Tibial artery (tissue), 4 donors: ENCODE measurements at regions not wholly inside any gene's neighbourhood (a gene's known extent, or its start where the extent isn't known, plus 50 kb on each side); places are given as distances from the start of the nearest gene placed in this dataset.
"Not testable (repeated sequence)": the region's sequence is repeated elsewhere in the genome, so short reads cannot be mapped to it uniquely, and the experiment has no call there.

Experiments used
- DNase-seq, 2 donors: peaks; one replicate each; pipeline ENCODE4 v3.0.0-alpha.2; 2019
- H3K27ac ChIP-seq, 2 donors: fragments of 200-600 bp; sonication (generic) in 1 of 2; 1 replicate in 1 of 2; 2 replicates in 1 of 2; pipeline ENCODE4 v1.5.1; 2018 to 2019; ENCODE audit warnings: mild to moderate bottlenecking in 1 of 2
- H3K27me3 ChIP-seq, 2 donors: fragments of 200-600 bp; sonication (generic) in 1 of 2; one replicate each; pipeline versions ENCODE4 v1.5.1 to v1.6.0; 2016 to 2019
- H3K36me3 ChIP-seq, 3 donors: fragments of 200-600 bp; sonication (generic) in 2 of 3; one replicate each; pipeline ENCODE4 v1.5.1; 2016 to 2019; ENCODE audit warnings: mild to moderate bottlenecking in 2 of 3
- H3K4me1 ChIP-seq, 4 donors: fragments of 200-600 bp; sonication (generic) in 2 of 4; 1 replicate in 3 of 4; 2 replicates in 1 of 4; pipeline ENCODE4 v1.5.1; 2016 to 2019
- H3K4me3 ChIP-seq, 2 donors: fragments of 200-600 bp; sonication (generic) in 1 of 2; 1 replicate in 1 of 2; 2 replicates in 1 of 2; pipeline ENCODE4 v1.5.1; 2018 to 2019; ENCODE audit warnings: mild to moderate bottlenecking in 2 of 2
- H3K9me3 ChIP-seq, 3 donors: fragments of 200-600 bp; sonication (generic) in 1 of 3; one replicate each; pipeline ENCODE4 v1.5.1; 2016 to 2019
- CTCF ChIP-seq, 2 experiments: fragments of 200-600 bp in 1 of 2; fragments of 450-650 bp in 1 of 2; IDR thresholded peaks; one replicate each; pipeline ENCODE4 v1.5.1; 2017 to 2019; ENCODE audit warnings: antibody characterized with exemption in 2 of 2, mild to moderate bottlenecking in 1 of 2, moderate library complexity in 1 of 2
- intact Hi-C: fragments of 100-400 bp; cut with DNase I; formaldehyde crosslinking; loops from one replicate; pipeline ENCODE4 v1.15.0; 2023; ENCODE audit warnings: low total_unique reads

DNA sequence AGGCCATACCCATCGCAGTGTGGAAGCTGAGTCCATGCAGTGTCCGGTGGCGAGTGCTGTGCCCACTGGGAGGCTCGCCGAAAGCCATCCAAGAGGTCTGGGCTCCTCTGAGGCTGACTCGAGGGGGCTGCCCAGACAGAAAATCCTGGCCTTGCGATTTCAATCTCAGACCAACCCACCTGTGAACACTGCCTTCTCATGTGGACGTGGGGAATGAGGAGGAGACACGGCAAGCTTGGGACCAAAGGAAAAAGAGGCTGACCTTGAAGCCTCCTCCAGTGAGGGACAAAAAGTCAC is 157.2 kb upstream of the AFDN start:
- H3K9me3 ChIP-seq, result no peaks in the 10 kb centered on the region
- H3K36me3 ChIP-seq, result no peaks in the 10 kb centered on the region
- no peak overlapping the region for H3K27ac ChIP-seq
- TF ChIP-seq CTCF (IDR thresholded peaks at IDR 0.05), result no peak
- no peaks in the 10 kb centered on the region for H3K4me1 ChIP-seq
- no peak overlapping the region for H3K4me3 ChIP-seq
- DNase-seq, result no peak
- intact Hi-C loops, result no loop called here
- no peaks in the 10 kb centered on the region for H3K27me3 ChIP-seq

DNA sequence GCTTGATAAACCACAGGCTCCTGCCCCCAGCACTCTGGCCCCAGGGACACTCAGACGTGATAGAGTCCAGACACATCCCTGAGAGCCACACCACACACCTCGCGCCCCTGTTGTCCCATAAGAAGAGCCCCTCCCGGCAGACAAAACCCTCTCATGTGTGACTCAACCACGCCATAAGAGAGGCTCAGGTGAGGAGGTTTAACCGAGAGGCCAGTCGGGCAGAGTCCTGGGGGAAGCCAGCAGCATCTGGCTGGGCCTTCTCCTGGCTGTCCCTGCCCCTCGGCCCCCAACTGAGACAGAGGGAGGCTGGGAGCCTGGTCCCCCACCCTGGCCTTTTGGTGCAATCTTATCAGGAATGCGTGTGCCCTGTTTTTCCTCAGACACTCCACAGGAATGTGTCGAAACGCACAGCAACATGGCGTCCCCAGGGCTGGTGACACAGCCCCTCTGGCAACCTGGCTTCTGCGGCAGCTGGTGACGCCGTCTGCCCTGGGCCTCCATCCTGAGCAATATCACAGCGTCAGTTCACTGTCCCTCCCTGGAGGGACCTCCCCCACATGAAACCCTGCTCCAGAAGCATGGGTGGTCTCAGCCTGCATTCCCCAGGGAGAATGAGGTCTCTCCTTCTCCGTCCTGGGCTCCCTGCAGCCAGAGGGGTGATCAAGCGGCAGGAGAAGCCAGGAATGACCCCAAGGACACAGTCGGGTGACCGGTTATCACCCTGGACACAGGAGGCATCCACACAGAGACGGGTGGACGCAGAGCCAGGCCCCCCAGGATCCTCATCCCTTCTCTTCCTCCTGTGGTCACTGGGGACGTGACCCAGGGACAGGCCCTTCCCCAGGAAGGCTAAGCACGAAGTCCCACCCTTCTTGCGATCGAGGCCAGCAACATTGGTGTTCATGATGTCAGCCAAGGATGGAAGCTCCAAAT is 156.6 kb upstream of the AFDN start:
- H3K36me3 ChIP-seq, result no peaks in the 10 kb centered on the region
- no peaks in the 10 kb centered on the region for H3K9me3 ChIP-seq
- no peaks in the 10 kb centered on the region for H3K4me1 ChIP-seq
- H3K27ac ChIP-seq, result no peak overlapping the region
- intact Hi-C loops, result loop anchor here (5.0 kb wide), 1 partner anchor 188 kb away; no protein-coding TSS in a partner anchor
- H3K27me3 ChIP-seq, result no peaks in the 10 kb centered on the region
- no peak for TF ChIP-seq CTCF (IDR thresholded peaks at IDR 0.05)
- no peak overlapping the region for H3K4me3 ChIP-seq
- no peak for DNase-seq

DNA sequence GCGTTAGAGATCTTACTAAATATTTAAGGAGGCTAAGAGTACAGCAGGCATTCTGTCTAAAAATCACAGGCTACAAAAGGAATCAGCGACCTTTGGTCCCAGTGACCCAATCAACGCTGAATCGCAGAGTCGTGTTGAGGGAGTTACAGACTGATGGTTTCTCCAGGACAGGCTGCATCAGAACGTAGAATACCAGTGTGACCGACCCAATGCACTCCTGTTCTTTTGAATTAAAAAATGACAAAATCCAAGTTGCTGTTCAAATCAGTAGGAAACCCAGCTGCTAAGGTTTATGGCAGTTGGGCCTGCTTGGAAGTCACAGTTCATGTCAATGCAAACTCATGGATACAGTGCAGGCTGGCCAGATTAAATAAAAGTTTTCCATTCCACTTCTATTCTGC is 155.8 kb upstream of the AFDN start:
- Histone ChIP-seq H3K27me3 (peaks cover 0 to 2% of the 10 kb centered on the region in 2 donors), H3K4me1 (no peaks in the 10 kb centered on the region), H3K27ac (no peak overlapping the region), H3K9me3 (no peaks in the 10 kb centered on the region), H3K36me3 (no peaks in the 10 kb centered on the region), H3K4me3 (no peak overlapping the region)
- DNase-seq, result no peak
- intact Hi-C loops, result loop anchor here (5.0 kb wide), 1 partner anchor 189 kb away; no protein-coding TSS in a partner anchor
- no peak for TF ChIP-seq CTCF (IDR thresholded peaks at IDR 0.05)

DNA sequence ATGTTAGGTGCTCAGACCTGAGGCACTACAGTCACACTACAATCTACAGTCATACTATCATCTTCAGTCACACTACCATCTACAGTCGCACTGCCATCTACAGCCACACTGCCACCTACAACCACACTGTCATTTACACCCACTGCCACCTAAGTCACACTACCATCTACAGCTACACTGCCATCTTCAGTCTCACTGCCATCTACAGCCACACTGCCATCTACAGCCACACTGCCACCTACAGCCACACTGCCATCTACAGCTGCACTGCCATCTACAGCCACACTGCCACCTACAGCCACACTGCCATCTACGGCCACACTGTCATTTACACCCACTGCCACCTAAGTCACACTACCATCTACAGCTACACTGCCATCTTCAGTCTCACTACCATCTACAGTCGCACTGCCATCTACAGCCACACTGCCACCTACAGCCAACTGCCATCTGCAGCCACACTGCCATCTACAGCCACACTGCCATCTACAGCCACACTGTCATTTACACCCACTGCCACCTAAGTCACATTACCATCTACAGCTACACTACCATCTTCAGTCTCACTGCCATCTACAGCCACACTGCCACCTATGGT is 155.2 kb upstream of the AFDN start:
- H3K27ac ChIP-seq, H3K4me3 ChIP-seq, DNase-seq, H3K36me3 ChIP-seq, H3K4me1 ChIP-seq, H3K27me3 ChIP-seq, H3K9me3 ChIP-seq: not testable (repeated sequence)
- intact Hi-C loops, result loop anchor here (5.0 kb wide), 1 partner anchor 189 kb away; no protein-coding TSS in a partner anchor
- peak; percentile 33 to 36 for TF ChIP-seq CTCF (IDR thresholded peaks at IDR 0.05)

GRCh38 chr6:167671977-167672687 is 154.6 kb upstream of the AFDN start:
- Histone ChIP-seq H3K27ac (no peak overlapping the region), H3K27me3 (peaks cover 0 to 14% of the 10 kb centered on the region in 2 donors), H3K4me3 (no peak overlapping the region), H3K36me3 (no peaks in the 10 kb centered on the region), H3K9me3 (no peaks in the 10 kb centered on the region), H3K4me1 (no peaks in the 10 kb centered on the region)
- intact Hi-C loops, result loop anchor here (5.0 kb wide), 1 partner anchor 190 kb away; no protein-coding TSS in a partner anchor
- TF ChIP-seq CTCF (IDR thresholded peaks at IDR 0.05), result no peak
- DNase-seq, result no peak
